Endothelial cell of umbilical vein (primary cell): ENCODE measurements at regions not wholly inside any gene's neighbourhood (a gene's known extent, or its start where the extent isn't known, plus 50 kb on each side); places are given as distances from the start of the nearest gene placed in this dataset.

Experiments used
- BruUV-seq: library from RNA; stranded (reverse); fragments of 400-500 nt; replicated peaks from 2 replicates; lab custom pipeline; 2021; lab: Mats Ljungman, UMichigan
- CTCF ChIA-PET: fragments of 300-600, 350-600 bp; sonication (Branson Sonifier 250); formaldehyde crosslinking; loops from one replicate; lab custom pipeline; 2021; ENCODE audit warnings: antibody characterized with exemption, inconsistent platforms; lab: Charles Lee
- POLR2A ChIA-PET: fragments of 300-600, 350-600 bp; sonication (Branson Sonifier 250); formaldehyde crosslinking; loops from one replicate; lab custom pipeline; 2021; ENCODE audit warnings: antibody characterized with exemption, inconsistent platforms; lab: Charles Lee
- DNase-seq: peaks from one replicate; pipeline ENCODE4 v3.0.0-alpha.2; 2011; ENCODE audit warnings: low read depth, low spot score
- FAIRE-seq: peaks from 2 replicates; lab custom pipeline; 2011; peaks lifted over from hg19 to GRCh38; lab: Jason Lieb, UNC
- H2AFZ ChIP-seq: 2 replicates; pipeline ENCODE4 v1.6.0; 2012; ENCODE audit warnings: low read depth, low read length, control low read depth, inconsistent platforms
- H3K27ac ChIP-seq: 2 replicates; pipeline ENCODE4 v1.5.1; 2011; ENCODE audit warnings: low read depth, mild to moderate bottlenecking, control low read depth, low read length, moderate library complexity; ENCODE audit not compliant: insufficient read depth
- H3K27me3 ChIP-seq, 2 experiments: 2 replicates each; pipeline versions ENCODE4 v1.6.0 to v1.6.1; 2011; ENCODE audit warnings: low read length in 2 of 2, mixed read lengths in 1 of 2; ENCODE audit not compliant: control insufficient read depth in 2 of 2, insufficient read depth in 2 of 2
- H3K36me3 ChIP-seq, 2 experiments: 2 replicates in 1 of 2; 3 replicates in 1 of 2; pipeline ENCODE4 v1.5.1; 2011; ENCODE audit warnings: low read length in 2 of 2, mild to moderate bottlenecking in 1 of 2, moderate library complexity in 1 of 2; ENCODE audit not compliant: control insufficient read depth in 2 of 2, insufficient read depth in 2 of 2; ENCODE audit errors: extremely low read depth in 1 of 2
- H3K4me1 ChIP-seq: 3 replicates; pipeline ENCODE4 v1.5.1; 2011; ENCODE audit warnings: mild to moderate bottlenecking, low read length; ENCODE audit not compliant: control insufficient read depth, insufficient read depth; ENCODE audit errors: extremely low read depth
- H3K4me2 ChIP-seq: 2 replicates; pipeline ENCODE4 v1.6.1; 2011; ENCODE audit warnings: low read length, control low read depth, mixed read lengths; ENCODE audit not compliant: insufficient read depth
- H3K4me3 ChIP-seq, 3 experiments: fragments of 200-600 bp in 1 of 3; sonication (generic), shearing (Covaris generic) in 1 of 3; replicated peaks in 1 of 3; 2 replicates each; pipeline ENCODE4 v1.5.1; 2011 to 2016; ENCODE audit warnings: control low read depth in 3 of 3, low read length in 3 of 3, mild to moderate bottlenecking in 2 of 3, inconsistent platforms in 1 of 3, low read depth in 1 of 3, moderate library complexity in 1 of 3; ENCODE audit not compliant: insufficient read depth in 1 of 3
- H3K79me2 ChIP-seq: 2 replicates; pipeline ENCODE4 v1.6.0; 2012; ENCODE audit warnings: low read length, inconsistent platforms; ENCODE audit not compliant: control insufficient read depth, insufficient read depth
- H3K9ac ChIP-seq: replicated peaks from 2 replicates; pipeline ENCODE3; 2011; ENCODE audit warnings: low read length, control low read depth; ENCODE audit not compliant: insufficient read depth; ENCODE audit errors: extremely low read depth
- H3K9me1 ChIP-seq: replicated peaks from 3 replicates; pipeline ENCODE4 v1.6.0; 2011; ENCODE audit warnings: mild to moderate bottlenecking, low read length; ENCODE audit not compliant: control insufficient read depth, insufficient read depth; ENCODE audit errors: extremely low read depth
- H3K9me3 ChIP-seq: replicated peaks from 2 replicates; pipeline ENCODE4 v1.5.1; 2012; ENCODE audit warnings: low read length, inconsistent platforms; ENCODE audit not compliant: control insufficient read depth, insufficient read depth
- H4K20me1 ChIP-seq: replicated peaks from 2 replicates; pipeline ENCODE3; 2011; ENCODE audit warnings: mild to moderate bottlenecking, low read length; ENCODE audit not compliant: control insufficient read depth, insufficient read depth; ENCODE audit errors: extremely low read depth
- CTCF ChIP-seq, 2 donors: IDR thresholded peaks; 1 replicate in 1 of 2; 2 replicates in 1 of 2; pipeline ENCODE4 v1.5.1; 2011; ENCODE audit warnings: low read length in 2 of 2, mild to moderate bottlenecking in 2 of 2, moderate library complexity in 2 of 2, control low read depth in 1 of 2, inconsistent platforms in 1 of 2, low read depth in 1 of 2; ENCODE audit not compliant: insufficient read depth in 1 of 2; ENCODE audit errors: extremely low read depth in 1 of 2
- EZH2 ChIP-seq: IDR thresholded peaks from 2 replicates; pipeline ENCODE4 v1.6.1; 2012; ENCODE audit warnings: borderline replicate concordance, low read depth, mild to moderate bottlenecking, moderate library complexity, low read length, inconsistent platforms; ENCODE audit not compliant: severe bottlenecking
- FOS ChIP-seq: IDR thresholded peaks from 2 replicates; pipeline ENCODE4 v1.6.1; 2011; ENCODE audit warnings: mild to moderate bottlenecking, low read length, moderate library complexity, borderline replicate concordance; ENCODE audit not compliant: insufficient read depth
- GATA2 ChIP-seq: IDR thresholded peaks from 2 replicates; pipeline ENCODE4 v1.7.0; 2011; ENCODE audit warnings: low read depth, mild to moderate bottlenecking, moderate library complexity, mixed read lengths, low read length; ENCODE audit not compliant: insufficient read length, insufficient read depth
- JUN ChIP-seq: IDR thresholded peaks from 2 replicates; pipeline ENCODE4 v1.6.1; 2011; ENCODE audit warnings: borderline replicate concordance, low read depth; ENCODE audit not compliant: insufficient read length, insufficient read depth
- MYC ChIP-seq: IDR thresholded peaks from one replicate; pipeline ENCODE4 v1.6.1; 2011; ENCODE audit warnings: mild to moderate bottlenecking, low read depth, low read length
- POLR2A ChIP-seq: IDR thresholded peaks from 2 replicates; pipeline ENCODE4 v1.6.1; 2012; ENCODE audit warnings: low read depth, mild to moderate bottlenecking, control low read depth, low read length
- POLR2AphosphoS5 ChIP-seq: IDR thresholded peaks from 2 replicates; pipeline ENCODE4 v1.6.1; 2012; ENCODE audit warnings: low read depth, mild to moderate bottlenecking, control low read depth, low read length, moderate library complexity; ENCODE audit not compliant: insufficient read depth
- dilution Hi-C: fragments of 300-500 bp; cut with MboI; formaldehyde crosslinking; loops from one replicate; pipeline ENCODE4 v1.15.0; 2019; ENCODE audit warnings: low sequenced_read_pairs; ENCODE audit not compliant: extremely low pct_ligation_motif_present
- intact Hi-C: fragments of 100-400 bp; cut with micrococcal nuclease; formaldehyde crosslinking; loops from one replicate; pipeline ENCODE4 v1.10.0; 2022
- TF ChIP-seq, protein P1 (sequence below): IDR thresholded peaks from 2 replicates; pipeline ENCODE4 v1.6.1; 2011; ENCODE audit not compliant: insufficient read depth, insufficient read length

DNA sequence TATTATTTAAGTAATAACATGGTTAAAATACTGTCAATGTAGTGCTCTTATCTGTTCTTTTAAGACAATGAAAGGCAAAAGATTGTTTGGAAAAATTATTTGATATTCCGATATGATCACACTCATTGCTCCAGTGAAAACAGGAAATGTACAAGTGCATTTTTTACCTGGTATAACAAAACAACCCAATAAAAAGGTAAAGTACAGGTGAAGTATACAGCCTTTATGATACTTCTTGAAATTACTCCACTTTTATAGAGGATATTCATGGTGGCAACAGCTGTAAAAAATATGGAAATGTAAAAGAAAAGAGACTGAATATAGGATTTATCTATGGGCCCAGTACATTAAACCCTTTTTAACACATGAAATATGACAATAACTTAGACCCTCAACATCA, 298.6 kb upstream of the HNRNPA3 start:
- TF ChIP-seq POLR2AphosphoS5 (no peak), FOS (no peak), CTCF (IDR thresholded peaks at IDR 0.05; ENCODE audit: extremely low read depth in 1 of 2, insufficient read depth in 1 of 2, low read depth in 1 of 2, low read length in 2 of 2) (no peak), GATA2 (no peak), MYC (no peak), JUN (no peak), EZH2 (no peak), POLR2A (no peak)
- TF ChIP-seq, protein P1, sequence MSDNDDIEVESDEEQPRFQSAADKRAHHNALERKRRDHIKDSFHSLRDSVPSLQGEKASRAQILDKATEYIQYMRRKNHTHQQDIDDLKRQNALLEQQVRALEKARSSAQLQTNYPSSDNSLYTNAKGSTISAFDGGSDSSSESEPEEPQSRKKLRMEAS, result no peak
- H3K4me3 ChIP-seq, result no peak overlapping the region
- BruUV-seq, result no TSS peak
- no peak overlapping the region for H2AFZ ChIP-seq
- ChIA-PET CTCF (no interaction called here), POLR2A (no interaction called here)
- H3K27me3 ChIP-seq, result peaks cover 0 to 6% of the 10 kb centered on the region in 2 experiments
- H3K79me2 ChIP-seq, result no peaks in the 10 kb centered on the region
- H3K9me3 ChIP-seq, result no peaks in the 10 kb centered on the region
- no peak overlapping the region for H3K27ac ChIP-seq
- FAIRE-seq (no peak), DNase-seq (no peak)
- H3K9ac ChIP-seq, result no peak overlapping the region
- H3K4me1 ChIP-seq, result no peaks in the 10 kb centered on the region
- no peaks in the 10 kb centered on the region for H3K9me1 ChIP-seq
- intact Hi-C loops (no loop called here), dilution Hi-C loops (no loop called here)
- H4K20me1 ChIP-seq, result no peaks in the 10 kb centered on the region
- H3K36me3 ChIP-seq, result no peaks in the 10 kb centered on the region
- H3K4me2 ChIP-seq, result no peak overlapping the region
